AG09309 (cell line): ENCODE measurements at regions not wholly inside any gene's neighbourhood (a gene's known extent, or its start where the extent isn't known, plus 50 kb on each side); places are given as distances from the start of the nearest gene placed in this dataset.

ENCODE experiments used
- DNase-seq: peaks from one replicate; pipeline ENCODE4 v3.0.0-alpha.2; 2010; ENCODE audit warnings: low read depth
- H3K4me3 ChIP-seq: 2 replicates; pipeline ENCODE4 v1.5.1; 2011; ENCODE audit warnings: mild to moderate bottlenecking, low read depth, low read length, moderate library complexity; ENCODE audit not compliant: control insufficient read depth
- CTCF ChIP-seq: IDR thresholded peaks from 2 replicates; pipeline ENCODE4 v1.5.1; 2011; ENCODE audit warnings: mild to moderate bottlenecking, low read depth, low read length, inconsistent platforms; ENCODE audit not compliant: insufficient read depth, control insufficient read depth; ENCODE audit errors: missing control alignments

DNA sequence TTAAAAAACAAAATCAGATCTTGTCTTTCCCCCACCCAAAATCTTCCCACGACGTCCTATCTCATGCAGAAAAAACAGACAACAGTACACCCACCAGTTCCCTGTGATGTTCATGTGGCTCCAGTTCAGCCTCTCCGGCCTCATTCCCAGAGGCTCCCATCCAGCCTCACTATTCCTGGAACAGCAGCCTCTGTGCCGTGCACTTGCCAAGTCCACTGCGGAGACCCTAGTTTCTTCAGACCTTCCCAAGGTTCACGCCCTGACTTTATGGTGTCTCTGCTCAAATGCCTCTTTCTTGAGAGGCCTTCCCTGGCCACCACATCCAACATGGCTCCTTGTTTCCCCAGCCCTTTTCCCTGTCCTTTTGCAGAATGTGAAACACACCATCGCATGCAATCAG, 106.3 kb upstream of the BACE2 start:
- no peak overlapping the region for H3K4me3 ChIP-seq
- TF ChIP-seq CTCF: no peak
- no peak for DNase-seq

DNA sequence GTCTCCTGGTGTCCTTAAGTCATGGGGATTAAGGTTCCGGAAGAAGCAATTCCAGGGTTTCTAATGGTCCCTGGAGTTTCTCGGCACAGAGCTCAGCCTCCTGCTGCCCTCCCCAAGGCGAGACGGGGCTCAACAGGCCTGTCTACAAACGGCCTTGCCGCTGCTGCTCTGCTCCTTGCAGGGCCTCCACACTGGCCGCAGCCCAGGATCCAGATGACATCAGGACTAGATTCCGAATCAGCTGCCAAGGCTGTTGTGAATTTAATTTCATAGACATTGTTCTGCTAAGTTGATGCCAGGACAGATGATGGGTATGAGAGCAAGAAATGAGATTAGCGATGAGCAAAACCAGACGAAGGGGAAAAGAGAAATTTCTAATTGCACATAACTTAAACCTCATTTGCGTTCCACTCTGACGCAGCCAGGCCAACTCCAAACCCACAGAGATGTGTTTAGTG, 103.6 kb upstream of the BACE2 start:
- no peak for DNase-seq
- no peak overlapping the region for H3K4me3 ChIP-seq
- TF ChIP-seq CTCF: no peak

- DNase-seq: no peak
- no peak for TF ChIP-seq CTCF
- H3K4me3 ChIP-seq: no peak overlapping the region
Observed at GRCh38 chr21:41064951-41065350, 103.0 kb upstream of the BACE2 start.

DNA sequence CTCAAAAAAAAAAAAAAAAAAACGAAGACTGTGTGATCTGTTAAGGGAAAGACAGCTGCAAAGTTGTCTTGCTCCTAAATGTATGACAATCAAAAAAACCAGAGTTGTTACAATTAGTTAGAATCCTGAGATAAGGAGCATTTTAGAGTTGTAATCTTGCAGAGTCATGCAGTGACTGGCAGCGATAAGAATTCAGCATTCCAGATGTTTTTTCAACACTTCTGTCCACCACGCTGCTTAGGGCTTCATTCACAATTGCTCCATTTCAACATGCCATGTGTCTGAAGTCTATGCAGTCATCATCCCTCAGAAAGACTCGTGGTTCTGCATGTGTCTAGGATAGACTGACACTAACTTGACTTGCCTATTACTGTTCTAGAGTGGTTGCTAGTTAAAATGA, 102.4 kb upstream of the BACE2 start:
- H3K4me3 ChIP-seq: no peak overlapping the region
- peak; percentile 39 for DNase-seq
- TF ChIP-seq CTCF: no peak

DNA sequence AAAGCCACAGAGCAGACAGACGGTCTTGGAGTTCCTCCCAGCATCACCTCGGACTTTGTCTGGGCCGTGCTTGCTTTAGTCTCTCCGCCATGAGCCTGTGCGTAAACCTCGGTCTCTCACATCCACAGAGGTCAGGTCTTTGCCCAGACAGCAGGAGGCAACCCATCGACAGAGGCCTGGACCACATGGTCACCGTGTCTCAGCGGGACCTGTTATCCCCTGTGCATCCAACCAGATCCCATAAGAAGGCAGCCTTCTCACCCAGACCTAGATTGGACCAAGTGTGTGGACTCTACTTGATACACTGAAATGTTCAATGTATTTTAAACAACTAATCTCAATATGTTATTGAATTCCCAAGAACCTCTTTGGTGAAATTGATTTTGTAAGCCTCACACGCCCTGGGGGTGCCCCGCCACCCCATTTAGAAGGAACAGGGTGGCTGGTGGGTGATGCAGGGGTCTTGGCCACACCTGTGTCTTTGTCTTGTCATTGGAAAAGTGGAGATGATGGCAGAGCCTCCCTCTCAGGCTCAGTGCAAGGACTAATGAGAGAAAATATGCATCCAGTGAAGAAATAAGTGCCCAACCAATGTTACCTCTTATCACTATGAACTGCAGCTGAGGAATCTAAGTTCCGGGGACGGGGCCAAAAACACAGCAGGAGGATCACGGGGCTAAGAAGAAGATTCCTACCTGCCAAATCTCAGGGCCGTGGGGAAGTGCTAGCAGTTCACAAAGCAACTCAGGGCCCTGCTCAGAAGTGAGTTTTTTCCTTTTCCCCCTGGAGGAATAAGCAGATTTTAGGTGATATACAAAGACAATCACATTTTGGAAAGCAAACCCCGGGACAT, 101.6 kb upstream of the BACE2 start:
- DNase-seq: no peak
- no peak for TF ChIP-seq CTCF

DNA sequence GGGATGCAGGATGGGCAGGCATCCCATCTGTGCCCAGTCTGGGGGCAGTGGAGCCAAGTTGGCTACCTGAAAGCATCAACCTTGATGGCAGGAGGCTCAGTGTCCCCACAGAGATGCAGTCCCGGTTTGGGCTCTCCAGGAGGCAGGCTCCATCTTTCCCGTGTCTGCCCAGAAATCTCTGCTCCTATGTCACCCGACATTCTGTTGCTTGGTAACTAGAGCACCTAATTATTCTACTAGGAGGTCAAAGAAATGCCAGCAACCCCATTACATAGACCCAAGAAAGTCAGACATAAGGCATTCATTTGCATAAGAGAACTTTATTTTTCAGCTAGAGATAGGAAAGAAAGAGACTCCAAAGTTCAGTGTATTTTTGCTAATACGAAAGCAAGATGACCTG, 100.3 kb upstream of the BACE2 start:
- H3K4me3 ChIP-seq: no peak overlapping the region
- DNase-seq: no peak
- no peak for TF ChIP-seq CTCF

More for the DNA sequence above, 101.6 kb upstream of the BACE2 start:
- no peak overlapping the region for H3K4me3 ChIP-seq
